ENCODE measurements at regions not wholly inside any gene's neighbourhood (a gene's known extent, or its start where the extent isn't known, plus 50 kb on each side); places are given as distances from the start of the nearest gene placed in this dataset.

DNA sequence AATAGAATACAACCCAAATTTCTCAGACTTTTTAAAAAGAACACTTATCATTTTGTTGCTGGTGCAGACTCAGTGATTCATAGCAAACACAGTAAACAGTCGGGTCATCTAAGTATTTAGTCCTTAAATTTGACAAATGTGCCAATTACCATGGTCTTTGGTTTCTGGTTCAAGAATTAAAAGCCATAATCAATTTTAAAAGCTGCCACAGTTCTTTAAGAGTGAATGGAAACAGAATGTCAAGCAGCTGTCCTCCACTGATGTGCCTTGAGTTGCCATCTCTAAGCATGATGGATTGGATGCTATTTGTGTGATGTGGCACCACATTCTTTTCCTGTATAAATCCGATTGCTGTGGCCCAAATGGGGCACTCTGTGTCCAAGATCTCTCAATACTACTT is 67.2 kb upstream of the MLIP start:
- Histone ChIP-seq H3K79me2 (ENCODE audit: insufficient read depth) (no peaks in the 10 kb centered on the region), H3K27me3 (ENCODE audit: insufficient read depth) (no peaks in the 10 kb centered on the region), H3K4me2 (no peak overlapping the region), H3K9ac (no peak overlapping the region), H4K20me1 (ENCODE audit: insufficient read depth) (no peaks in the 10 kb centered on the region), H3K9me3 (no peaks in the 10 kb centered on the region), H3K36me3 (replicated peaks in 1 of 2; ENCODE audit: control insufficient read depth in 1 of 2, insufficient read depth in 2 of 2, low read length in 1 of 2) (no peaks in the 10 kb centered on the region), H3K9me2 (no peaks in the 10 kb centered on the region), H3K4me3 (ENCODE audit: low read depth in 2 of 2, low read length in 1 of 2) (no peak overlapping the region), H3F3A (replicated peaks; ENCODE audit: insufficient read depth) (no peaks in the 10 kb centered on the region), H3K4me1 (ENCODE audit: control insufficient read depth in 1 of 2, insufficient read depth in 2 of 2, low read depth in 1 of 2, low read length in 1 of 2) (no peaks in the 10 kb centered on the region), H3K27ac (ENCODE audit: low read depth in 2 of 2, low read length in 1 of 2) (peak overlapping the region in 1 of 2 experiments; percentile 48; a peak in 1 of 4 replicates), H2AFZ (ENCODE audit: low read depth) (no peak overlapping the region)
- no peak for DNase-seq
- ChIA-PET CTCF (no interaction called here), POLR2A (no interaction called here)
- 8% methylated on average over 2 of the region's 2 CpGs for WGBS (ENCODE audit: low lambda C conversion rate)
- TF ChIP-seq FOXM1 (IDR thresholded peaks at IDR 0.05; ENCODE audit: low read depth) (no peak), SMC3 (IDR thresholded peaks at IDR 0.05; ENCODE audit: low read depth, low read length) (no peak), EZH2phosphoT487 (IDR thresholded peaks at IDR 0.05; ENCODE audit: borderline replicate concordance, low read depth) (no peak), JUND (IDR thresholded peaks at IDR 0.05) (no peak), RCOR1 (IDR thresholded peaks at IDR 0.05; ENCODE audit: low read length) (no peak), TEAD4 (IDR thresholded peaks at IDR 0.05; ENCODE audit: borderline replicate concordance, insufficient read depth) (no peak)
- TF ChIP-seq, protein P1, sequence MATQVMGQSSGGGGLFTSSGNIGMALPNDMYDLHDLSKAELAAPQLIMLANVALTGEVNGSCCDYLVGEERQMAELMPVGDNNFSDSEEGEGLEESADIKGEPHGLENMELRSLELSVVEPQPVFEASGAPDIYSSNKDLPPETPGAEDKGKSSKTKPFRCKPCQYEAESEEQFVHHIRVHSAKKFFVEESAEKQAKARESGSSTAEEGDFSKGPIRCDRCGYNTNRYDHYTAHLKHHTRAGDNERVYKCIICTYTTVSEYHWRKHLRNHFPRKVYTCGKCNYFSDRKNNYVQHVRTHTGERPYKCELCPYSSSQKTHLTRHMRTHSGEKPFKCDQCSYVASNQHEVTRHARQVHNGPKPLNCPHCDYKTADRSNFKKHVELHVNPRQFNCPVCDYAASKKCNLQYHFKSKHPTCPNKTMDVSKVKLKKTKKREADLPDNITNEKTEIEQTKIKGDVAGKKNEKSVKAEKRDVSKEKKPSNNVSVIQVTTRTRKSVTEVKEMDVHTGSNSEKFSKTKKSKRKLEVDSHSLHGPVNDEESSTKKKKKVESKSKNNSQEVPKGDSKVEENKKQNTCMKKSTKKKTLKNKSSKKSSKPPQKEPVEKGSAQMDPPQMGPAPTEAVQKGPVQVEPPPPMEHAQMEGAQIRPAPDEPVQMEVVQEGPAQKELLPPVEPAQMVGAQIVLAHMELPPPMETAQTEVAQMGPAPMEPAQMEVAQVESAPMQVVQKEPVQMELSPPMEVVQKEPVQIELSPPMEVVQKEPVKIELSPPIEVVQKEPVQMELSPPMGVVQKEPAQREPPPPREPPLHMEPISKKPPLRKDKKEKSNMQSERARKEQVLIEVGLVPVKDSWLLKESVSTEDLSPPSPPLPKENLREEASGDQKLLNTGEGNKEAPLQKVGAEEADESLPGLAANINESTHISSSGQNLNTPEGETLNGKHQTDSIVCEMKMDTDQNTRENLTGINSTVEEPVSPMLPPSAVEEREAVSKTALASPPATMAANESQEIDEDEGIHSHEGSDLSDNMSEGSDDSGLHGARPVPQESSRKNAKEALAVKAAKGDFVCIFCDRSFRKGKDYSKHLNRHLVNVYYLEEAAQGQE (IDR thresholded peaks at IDR 0.05; ENCODE audit: low read depth, low read length), result no peak
- TF ChIP-seq, protein P2, sequence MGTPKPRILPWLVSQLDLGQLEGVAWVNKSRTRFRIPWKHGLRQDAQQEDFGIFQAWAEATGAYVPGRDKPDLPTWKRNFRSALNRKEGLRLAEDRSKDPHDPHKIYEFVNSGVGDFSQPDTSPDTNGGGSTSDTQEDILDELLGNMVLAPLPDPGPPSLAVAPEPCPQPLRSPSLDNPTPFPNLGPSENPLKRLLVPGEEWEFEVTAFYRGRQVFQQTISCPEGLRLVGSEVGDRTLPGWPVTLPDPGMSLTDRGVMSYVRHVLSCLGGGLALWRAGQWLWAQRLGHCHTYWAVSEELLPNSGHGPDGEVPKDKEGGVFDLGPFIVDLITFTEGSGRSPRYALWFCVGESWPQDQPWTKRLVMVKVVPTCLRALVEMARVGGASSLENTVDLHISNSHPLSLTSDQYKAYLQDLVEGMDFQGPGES (IDR thresholded peaks at IDR 0.05; ENCODE audit: low read depth, low read length), result no peak
- TF ChIP-seq, protein P3, sequence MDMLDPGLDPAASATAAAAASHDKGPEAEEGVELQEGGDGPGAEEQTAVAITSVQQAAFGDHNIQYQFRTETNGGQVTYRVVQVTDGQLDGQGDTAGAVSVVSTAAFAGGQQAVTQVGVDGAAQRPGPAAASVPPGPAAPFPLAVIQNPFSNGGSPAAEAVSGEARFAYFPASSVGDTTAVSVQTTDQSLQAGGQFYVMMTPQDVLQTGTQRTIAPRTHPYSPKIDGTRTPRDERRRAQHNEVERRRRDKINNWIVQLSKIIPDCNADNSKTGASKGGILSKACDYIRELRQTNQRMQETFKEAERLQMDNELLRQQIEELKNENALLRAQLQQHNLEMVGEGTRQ (IDR thresholded peaks at IDR 0.05; ENCODE audit: borderline replicate concordance, low read depth, low read length), result no peak

DNA sequence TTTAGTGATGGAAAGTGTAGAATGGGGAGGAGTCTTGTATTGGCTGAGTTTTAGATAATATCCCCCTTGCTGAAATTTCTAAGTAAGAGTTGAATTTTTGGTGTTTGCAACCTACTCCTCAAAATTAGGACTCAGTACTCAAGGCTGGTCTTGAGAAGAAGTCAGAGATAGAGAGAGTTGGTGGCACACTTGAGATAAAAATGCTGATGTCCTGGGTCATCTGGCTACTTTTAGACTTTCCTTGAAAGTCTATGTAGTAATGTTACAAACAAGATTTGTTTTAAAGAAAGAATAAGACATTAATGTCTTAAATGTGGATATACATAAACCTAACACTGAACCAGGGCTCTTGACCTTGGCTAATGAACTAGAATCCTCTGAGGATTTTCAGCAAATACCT is 62.5 kb upstream of the MLIP start:
- Histone ChIP-seq H3F3A (replicated peaks; ENCODE audit: insufficient read depth) (no peaks in the 10 kb centered on the region), H3K4me2 (no peak overlapping the region), H2AFZ (ENCODE audit: low read depth) (no peak overlapping the region), H3K4me1 (ENCODE audit: control insufficient read depth in 1 of 2, insufficient read depth in 2 of 2, low read depth in 1 of 2, low read length in 1 of 2) (no peaks in the 10 kb centered on the region; a peak in 1 of 4 replicates), H3K36me3 (replicated peaks in 1 of 2; ENCODE audit: control insufficient read depth in 1 of 2, insufficient read depth in 2 of 2, low read length in 1 of 2) (no peaks in the 10 kb centered on the region), H3K9me3 (no peaks in the 10 kb centered on the region), H3K4me3 (ENCODE audit: low read depth in 2 of 2, low read length in 1 of 2) (no peak overlapping the region), H3K9ac (no peak overlapping the region), H3K79me2 (ENCODE audit: insufficient read depth) (no peaks in the 10 kb centered on the region), H3K27me3 (ENCODE audit: insufficient read depth) (no peaks in the 10 kb centered on the region), H4K20me1 (ENCODE audit: insufficient read depth) (no peaks in the 10 kb centered on the region), H3K9me2 (no peaks in the 10 kb centered on the region), H3K27ac (ENCODE audit: low read depth in 2 of 2, low read length in 1 of 2) (no peak overlapping the region)
- ChIA-PET CTCF (no interaction called here), POLR2A (no interaction called here)
- no peak for DNase-seq
- TF ChIP-seq RCOR1 (IDR thresholded peaks at IDR 0.05; ENCODE audit: low read length), result no peak
- TF ChIP-seq, protein P1 (IDR thresholded peaks at IDR 0.05; ENCODE audit: low read depth, low read length), result no peak
- no peak for TF ChIP-seq MXI1 (IDR thresholded peaks at IDR 0.05; ENCODE audit: low read depth, low read length)
- no peak for TF ChIP-seq TCF12 (IDR thresholded peaks at IDR 0.05)
- TF ChIP-seq EP300 (IDR thresholded peaks at IDR 0.05; ENCODE audit: borderline replicate concordance in 1 of 2, low read depth in 1 of 2, low read length in 1 of 2), result no peak
- no peak for TF ChIP-seq TEAD4 (IDR thresholded peaks at IDR 0.05; ENCODE audit: borderline replicate concordance, insufficient read depth)
- no peak for TF ChIP-seq FOXJ3 (CRISPR knock-in tag; IDR thresholded peaks at IDR 0.05)
- TF ChIP-seq FOSL2 (IDR thresholded peaks at IDR 0.05; ENCODE audit: borderline replicate concordance, low read depth), result no peak
- TF ChIP-seq, protein P4, sequence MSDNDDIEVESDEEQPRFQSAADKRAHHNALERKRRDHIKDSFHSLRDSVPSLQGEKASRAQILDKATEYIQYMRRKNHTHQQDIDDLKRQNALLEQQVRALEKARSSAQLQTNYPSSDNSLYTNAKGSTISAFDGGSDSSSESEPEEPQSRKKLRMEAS (IDR thresholded peaks at IDR 0.05; ENCODE audit: low read depth), result no peak
- TF ChIP-seq, protein P2 (IDR thresholded peaks at IDR 0.05; ENCODE audit: low read depth, low read length), result no peak
